ENCODE measurements at regions not wholly inside any gene's neighbourhood (a gene's known extent, or its start where the extent isn't known, plus 50 kb on each side); places are given as distances from the start of the nearest gene placed in this dataset.

DNA sequence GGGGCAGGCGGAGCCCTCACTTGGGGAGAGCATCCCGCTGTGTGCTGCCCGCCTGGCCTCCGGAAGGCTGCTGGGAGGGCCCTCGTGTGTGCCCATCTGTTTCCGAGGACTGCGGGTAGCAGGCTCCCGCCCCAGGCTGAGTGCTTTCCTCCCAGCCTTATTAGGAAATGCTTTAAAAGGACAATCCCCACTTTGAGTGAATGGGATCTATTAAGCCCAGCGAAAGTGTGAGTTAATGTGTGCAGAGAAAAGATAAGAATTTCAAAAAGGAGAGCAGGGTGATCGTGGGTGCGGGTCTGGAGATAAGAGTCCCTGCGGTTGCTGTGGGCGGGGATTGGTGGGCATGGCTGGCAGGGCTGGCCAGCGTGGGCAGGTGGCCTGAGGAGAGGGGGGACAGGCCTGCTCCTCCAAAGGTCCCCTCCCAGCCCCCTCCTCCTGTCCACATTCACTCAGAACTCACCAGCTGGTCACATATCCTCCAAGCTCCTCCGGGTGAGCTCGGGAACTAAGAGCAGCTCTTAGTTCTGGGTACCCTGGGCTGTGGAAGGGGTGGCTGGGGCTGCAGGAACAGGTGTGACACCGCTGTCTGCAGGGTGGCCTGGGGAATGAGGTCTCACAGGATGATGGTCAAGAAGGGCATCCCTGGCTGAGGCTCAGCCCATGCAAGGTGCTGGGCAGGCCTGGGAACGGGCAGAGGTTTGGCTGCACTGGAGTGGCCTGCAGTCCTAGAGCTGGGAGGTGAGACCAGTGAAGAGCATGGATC lies 1260.3 kb downstream of the BRD1 start:
- DNase-seq, result no peak

DNA sequence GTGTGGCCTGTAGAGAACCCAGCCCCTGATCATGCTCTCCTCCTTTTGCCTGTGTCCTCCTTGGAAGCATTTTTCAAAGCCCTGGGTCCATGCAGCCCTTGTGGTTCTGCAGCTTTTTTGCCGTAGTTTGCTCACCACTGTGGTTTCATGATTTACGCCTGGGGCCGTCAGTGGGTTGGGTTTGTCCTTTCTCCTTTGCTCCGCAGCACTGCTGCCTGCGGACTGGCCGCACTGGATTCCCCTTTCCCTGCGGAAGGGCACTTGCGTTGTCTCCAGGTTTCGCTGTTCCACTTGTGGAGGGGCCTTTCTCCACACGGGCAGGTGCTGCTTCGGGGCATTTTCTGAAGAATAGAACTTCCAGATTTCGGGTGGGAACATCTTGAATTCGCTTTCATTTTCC lies 1260.9 kb downstream of the BRD1 start:
- DNase-seq, result no peak

DNA sequence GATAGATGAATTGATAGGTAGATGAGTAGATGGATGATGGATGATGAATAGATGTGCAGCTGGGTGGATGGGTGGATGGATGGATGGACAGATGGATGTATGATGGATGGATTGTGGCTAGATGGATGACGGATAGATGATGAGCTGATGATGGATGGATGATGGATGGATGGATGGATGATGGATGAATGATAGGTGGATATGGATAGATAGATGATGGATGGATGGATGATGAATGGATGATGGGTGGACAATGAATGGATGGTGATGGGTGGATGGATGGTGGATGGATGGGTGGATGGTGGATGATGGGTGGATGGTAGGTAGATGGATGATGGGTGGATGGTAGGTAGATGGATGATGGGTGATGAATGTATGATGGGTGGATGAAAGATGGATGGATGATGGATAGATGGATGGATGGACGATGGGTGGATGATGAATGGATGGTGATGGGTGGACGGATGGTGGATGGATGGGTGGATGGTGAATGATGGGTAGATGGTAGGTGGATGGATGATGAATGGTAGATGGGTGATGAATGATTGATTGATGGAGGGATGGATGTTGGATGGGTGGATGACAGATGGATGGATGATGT lies 1261.7 kb downstream of the BRD1 start:
- DNase-seq, result no peak

DNA sequence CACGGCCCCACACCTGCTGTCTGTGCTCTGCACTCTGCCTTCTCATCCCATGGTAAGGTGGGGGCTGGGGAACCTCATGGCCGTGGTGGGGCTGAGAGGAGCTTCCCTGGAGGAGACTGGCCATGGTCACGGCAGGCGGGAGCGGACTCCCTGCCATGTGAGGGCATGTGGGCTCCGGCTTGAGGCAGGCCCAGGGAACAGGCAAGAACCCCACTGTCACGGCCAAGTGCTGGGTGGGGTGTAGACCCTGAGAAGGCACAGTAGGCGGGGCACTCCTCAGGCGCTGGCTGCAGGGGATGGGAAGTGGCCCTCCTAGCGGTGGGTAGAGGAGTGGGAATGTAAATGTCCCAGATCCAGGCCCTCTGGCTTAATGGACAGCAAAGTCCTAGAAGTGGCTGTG lies 1262.7 kb downstream of the BRD1 start:
- DNase-seq, result no peak

DNA sequence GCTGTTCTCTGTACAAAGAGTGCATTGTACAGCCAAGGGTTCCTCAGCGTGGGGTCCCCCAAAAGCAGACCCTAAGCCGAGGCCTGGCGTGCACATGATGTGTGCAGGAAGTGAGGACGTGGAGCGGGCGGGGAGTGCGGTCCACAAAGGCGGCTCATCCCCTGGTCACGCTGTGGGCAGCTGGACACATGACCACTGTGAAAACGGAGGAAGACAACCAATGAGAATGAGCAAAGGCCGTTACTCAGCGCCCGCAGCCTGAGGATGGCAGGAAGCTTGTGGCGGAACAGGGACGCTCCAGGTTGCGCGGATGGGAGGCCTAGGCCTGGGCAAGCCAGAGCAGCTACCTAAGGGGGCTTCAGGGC lies 1263.7 kb downstream of the BRD1 start:
- DNase-seq, result no peak

DNA sequence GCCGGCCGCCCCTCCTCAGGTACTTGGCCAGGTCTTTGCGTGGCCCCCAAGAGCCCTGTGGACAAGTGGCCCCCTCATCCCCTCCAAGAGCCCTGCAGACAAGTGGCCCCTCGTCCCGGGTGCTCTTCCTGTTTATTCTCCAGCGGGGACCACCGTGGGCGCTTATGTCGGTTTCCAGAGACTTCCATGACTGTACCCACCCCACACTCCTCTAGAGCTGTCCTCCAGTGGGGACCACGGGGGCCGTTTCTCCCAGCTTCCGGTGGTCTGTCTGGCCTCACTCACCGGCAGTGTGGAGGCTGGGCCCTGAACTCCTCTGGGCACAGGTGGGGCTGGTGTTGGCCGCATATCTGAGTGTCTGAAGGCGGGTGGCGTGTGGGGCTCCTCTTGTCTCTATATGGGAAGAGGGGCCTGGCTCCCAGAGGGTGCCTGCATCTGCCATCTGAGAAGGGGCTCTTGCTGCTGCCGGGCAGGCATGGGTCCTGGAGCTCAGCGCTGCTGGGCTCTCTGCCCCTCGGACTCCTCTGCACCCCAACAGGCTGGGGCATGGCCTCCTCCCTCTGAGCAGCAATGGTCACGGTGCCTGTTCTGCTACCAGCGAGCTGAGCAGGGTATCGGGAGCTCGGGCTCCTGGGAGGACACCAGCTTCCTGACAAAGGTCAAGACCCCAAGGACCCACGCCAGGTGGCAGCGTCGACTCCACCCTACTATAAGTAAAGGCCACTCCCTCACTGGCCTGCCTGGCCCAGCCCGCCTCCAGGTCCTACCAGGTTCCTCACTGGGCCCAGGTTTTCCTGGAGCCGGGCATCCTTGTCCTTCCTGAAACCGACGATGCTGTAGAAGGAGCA lies 1264.3 kb downstream of the BRD1 start:
- DNase-seq, result no peak

DNA sequence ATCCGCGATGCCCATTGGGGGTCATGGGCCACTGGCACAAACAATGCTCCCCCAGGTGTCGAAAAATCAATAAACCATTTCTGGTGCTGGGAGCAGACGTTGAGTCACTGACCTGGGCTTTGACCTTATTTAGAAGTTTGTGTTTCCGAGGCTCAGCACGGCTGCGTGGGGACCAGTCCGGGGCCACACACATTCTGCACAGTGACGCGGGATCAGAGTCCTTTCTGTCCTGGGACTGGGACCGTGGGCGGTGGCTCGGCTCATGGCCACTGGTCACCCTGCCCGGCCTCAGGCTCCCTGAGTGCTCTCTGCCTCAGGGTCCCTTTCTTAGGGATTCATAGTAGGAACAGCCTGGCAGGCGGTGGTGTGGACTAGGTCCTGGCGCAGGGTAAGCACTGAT lies 1266.0 kb downstream of the BRD1 start:
- no peak for DNase-seq

DNA sequence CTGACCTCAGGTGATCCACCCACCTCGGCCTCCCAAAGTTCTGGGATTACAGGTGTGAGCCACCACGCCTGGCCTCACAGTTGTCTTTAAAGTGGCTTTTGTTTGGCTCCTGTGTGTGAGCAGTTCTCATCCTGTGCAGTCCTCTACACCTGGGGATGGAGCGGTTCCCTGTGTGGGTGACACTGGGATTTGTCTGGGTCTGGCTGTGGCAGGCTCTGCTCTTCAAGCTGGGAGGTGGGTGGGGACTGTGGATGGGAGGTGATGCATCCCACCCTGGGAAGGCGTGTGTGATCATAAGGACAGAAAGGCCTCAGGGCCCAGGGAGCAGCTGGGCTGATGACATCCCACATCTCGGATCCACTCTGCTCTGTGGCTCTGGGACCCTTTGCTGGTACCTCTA lies 1266.8 kb downstream of the BRD1 start:
- no peak for DNase-seq

DNA sequence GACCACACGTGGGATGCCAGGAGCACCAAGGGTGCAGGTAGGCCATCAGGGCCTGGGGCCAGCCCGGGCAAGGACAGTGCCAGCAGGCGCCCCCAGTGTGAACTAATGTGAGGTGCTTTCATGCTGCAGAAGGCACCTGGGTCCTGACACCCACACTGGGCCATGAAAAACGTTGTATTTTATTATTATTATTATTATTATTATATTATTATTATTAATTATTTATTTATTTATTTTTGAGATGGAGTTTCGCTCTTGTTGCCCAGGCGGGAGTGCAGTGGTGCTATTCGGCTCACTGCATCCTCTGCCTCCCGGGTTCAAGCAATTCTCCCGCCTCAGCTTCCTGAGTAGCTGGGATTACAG lies 1267.3 kb downstream of the BRD1 start:
- DNase-seq, result no peak

DNA sequence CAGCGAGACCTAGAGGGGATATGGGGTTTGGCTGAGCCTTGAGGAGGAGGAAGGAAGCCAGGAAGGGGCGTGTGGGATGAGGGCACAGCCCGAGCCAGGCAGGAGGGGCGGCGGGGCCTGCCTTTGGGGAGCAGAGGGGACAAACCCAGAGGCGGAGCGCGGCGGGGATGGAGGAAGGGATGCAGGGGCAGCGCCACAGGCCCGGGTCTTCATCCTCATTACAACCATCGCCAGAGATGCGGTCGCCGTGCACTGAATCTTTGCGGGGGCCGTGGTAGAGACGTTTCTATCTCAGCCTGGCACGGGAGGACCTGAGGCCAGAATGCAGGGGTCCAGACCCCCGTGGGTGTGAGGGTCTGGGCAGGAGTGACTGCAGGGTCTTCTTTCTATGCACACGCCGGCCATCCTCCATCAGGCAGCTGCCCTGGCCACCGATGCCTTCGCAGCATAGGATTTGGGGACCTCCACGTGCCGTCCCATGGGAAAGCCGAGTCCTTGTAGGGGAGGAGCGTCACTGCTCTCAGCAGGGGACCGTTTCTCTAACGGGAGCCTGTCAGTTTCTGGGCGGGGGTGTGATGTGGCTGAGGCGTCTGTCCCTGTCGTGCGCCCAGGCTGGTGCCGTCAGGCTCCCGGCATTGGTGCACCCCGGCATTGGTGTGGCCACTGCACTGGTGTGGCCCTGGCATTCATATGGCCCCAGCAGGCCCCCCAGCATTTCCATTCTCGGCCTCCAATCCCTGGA lies 1267.9 kb downstream of the BRD1 start:
- no peak for DNase-seq

DNA sequence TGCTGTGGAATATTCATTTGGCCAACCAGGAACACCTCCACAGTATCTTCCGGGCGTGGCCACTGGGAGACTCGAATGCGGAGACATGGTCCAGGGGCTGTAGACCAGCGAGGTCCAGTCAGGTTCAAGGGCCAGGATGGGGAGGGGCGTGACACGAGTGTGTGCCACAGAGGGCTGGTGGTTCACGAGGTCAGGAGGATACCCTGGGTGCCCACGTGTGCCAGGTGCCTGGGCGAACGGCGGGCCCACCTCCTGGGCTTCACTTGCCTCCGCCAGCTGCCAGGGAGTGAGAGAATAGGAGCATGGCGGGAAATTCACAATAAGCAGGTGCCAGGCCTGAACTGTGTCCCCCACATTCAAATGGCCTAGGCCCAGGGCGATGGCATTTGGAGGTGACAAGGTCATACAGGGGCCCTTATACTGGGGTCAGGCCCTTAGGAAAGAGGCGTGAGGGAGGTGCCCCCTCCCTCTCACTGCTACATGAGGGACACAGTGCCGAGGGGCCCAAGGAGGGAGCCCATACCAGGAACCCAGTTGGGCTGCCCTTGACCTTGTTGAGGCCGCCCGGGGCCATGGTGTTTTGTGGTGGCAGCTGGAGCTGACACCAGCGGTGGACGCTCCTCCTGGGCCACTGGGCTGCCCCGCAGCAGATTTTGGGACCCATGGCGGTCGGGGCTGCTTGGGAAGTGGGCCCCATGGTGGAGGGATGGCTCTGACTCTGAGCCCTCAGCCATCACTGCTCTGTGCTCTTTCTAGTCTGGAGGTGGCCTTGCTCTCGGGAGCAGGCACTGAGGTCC lies 1268.9 kb downstream of the BRD1 start:
- DNase-seq, result no peak

DNA sequence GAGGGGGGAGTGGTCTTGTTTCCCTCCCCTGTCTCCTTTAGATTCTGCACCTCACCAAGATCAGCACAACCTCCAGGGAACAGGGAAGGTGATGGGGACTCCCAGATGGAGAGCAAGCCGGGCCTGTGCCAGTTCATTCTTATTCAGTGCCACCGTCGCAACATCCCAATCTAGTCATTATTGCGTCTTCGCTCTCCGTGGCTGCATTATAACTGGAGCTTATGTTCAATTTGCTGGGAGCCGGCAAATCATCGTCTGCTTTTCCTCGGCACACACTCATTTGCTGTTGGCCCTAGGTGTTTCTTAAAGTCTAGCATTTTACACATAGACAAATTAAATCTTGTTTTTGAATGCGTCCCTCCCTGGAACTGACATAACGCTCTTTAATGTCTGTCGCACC lies 1269.7 kb downstream of the BRD1 start:
- DNase-seq, result no peak

DNA sequence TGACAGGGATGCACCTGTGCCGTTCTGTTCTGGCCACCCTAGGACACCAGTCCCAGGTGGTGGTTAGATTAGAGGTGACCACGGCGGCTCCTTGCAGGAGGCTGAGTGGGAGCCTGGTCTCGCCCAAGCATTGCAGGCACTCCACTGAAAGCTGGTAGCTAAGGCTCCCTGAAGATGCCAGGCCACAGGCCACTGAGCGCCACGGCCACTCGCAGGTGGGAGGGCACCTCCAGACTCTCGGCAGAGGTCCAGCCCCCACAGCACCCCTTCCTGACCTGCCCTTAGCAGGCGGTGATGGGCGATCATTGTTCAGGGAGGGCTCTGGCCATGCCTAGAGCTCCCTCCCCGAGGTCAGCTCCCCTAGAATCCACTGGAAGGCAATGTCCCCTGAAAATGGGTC lies 1270.2 kb downstream of the BRD1 start:
- DNase-seq, result no peak

DNA sequence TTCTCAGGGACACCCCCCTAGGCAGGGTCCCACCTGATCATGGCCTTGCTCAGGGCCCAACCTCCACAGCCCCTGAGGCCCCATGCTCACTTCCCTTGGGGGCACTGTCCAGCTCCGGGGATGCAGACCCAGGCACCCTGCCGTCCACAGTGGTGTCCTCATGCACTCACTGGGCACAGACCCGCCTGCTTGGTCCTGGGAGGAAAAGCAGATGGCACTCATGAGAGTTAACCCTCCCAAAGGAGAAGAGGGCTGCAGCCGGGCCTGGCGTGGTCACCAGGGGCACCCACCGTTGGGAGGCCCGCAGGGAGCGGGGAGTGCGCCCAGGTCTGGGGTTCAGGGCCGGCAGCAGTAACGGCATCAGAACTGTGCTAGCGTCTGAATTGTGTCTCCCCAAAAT lies 1270.9 kb downstream of the BRD1 start:
- no peak for DNase-seq

DNA sequence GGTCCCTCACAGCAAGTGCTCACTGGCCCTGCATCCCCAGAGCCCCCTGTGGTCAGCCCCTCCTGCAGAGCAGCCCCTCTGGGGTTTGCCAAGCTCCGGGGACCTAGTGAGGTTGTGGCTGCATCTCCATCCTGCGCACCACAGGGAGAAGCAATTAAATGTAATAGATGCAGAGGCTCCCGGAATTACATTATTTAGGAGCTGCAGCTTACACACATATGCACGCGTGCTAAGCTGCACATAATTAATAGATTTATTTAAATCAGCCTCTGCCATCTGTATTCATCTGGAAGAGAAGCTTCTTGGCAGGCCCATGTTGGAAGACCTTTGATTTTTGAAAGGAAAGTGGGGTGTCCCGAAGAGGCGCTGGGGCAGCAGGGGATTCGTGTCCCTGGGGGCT lies 1271.5 kb downstream of the BRD1 start:
- no peak for DNase-seq

DNA sequence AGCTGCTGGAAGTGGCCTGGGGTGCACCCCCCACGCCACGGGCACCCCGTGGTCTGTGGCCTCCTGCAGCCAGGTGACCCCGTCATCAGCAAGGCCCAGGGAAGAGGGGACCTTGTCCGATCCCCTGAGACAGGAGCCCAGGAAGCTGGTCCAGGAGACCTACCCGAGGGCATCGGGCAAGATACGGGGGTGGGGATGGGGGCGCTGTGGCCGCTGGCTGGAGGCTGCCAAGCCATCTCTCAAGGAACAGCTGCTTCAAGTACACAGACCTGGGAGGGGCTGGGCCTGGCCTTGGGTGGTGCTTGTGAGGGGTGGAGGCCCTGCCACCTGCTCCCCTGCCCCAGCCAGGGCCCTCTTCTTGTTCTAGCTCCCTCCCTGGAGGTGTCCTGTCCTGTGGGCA lies 1272.1 kb downstream of the BRD1 start:
- no peak for DNase-seq

DNA sequence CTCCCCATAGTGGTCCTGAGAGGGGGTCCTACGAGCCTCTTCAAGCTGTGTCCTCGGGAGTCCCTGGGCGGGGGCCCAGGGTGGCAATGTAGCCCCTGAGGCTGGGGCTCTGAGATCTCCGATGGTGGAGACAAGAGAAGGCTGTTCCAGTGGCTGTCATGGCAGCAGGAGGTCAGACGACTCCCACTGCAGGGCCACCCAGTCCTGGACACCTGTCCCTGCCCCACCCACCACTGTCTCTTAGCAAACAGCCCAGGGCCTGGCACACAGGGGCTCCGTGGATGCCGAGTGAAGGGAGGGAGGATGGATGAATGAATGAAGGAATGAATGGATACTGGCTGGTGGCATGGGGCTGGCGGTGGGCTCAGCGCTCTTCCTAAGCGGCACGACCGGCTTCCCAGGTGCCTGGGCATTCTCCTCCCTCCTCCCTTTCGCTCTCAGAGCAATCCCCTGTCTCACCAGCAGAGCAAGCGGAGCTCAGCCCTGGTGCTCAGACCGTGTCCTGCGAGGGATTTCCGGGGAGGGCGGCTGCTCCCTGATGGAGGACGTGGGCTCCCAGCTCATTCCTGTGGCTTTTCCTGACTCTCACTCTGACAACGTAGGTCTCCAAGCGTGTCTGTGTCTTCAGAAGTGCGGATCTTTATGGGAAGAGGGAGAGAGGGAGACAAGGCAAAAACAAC lies 1272.6 kb downstream of the BRD1 start:
- no peak for DNase-seq

DNA sequence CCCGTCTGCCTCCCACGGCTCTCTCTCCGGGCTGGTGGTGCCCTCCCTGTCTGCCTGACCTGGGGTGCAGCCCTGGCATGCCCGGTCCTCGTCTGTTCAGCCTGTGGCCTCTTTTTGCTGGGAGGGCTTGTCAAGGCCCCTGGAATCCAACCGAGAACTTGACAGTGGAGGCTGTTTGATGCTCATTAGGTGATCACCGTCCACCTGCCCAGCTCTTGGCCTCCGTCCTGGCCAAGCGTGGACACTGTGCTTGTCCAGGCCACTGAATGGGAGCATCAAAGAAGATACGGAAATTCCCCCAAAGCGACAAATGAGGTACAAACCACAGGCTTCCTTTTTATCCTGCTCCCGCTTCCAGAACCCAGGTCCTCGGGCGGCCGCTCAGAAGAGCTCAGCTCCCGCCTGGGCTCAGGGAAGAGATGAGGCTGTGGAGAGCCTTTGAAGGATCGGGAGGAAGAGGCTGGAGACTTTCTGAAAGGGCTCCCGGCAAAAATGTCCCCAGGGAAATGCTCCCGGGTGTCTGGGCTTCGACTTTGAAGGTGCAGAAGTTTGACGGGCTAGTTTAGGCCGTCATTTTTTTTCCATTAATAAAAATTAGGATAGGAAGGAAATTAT lies 1273.9 kb downstream of the BRD1 start:
- no peak for DNase-seq

DNA sequence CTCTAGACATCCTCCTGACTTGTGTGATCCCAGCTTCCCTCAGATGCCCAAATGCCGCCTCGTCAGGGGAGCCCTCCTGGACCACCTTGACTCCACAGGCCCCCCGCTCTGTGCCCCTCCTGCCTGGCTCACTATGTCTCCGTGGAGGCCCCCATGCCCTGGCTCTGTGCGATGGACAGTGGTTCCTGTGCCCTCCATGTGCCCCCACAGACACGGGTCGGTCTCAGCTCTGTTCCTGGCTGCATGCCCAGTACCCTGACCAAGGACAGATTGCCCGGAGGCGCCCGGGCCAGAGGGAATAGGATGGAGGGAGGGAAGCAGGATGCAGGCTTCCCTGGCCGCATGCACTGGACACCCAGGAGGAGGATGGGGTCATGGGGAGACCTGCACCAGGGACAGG lies 1274.6 kb downstream of the BRD1 start:
- no peak for DNase-seq

DNA sequence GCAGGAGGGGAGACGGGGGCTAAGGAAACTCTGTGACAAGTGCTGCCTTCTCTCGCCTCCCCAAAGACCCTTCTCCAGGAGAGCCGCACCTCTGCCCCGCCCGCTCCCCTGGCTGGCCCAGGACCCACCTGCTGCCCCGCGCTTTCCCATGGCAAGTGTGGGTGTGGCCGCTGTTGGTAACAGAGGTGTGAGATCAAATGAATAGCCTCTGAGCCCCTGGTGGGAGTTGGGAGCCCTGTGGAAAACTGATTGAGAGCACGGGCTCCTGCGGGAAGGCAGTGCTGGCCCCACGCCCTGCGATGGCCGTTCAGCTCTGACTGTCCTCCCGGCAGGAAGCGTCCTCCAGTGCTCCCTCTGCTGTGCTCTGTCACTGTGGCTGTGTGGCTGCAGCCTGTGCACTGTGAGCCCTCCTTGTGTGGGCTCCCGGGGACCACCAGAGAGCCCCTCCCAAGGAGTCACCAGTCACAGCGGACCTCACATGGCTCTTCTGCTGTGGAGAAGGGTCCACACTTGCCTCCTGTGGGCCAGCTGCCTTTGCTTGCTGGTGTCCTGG lies 1275.9 kb downstream of the BRD1 start:
- no peak for DNase-seq

DNA sequence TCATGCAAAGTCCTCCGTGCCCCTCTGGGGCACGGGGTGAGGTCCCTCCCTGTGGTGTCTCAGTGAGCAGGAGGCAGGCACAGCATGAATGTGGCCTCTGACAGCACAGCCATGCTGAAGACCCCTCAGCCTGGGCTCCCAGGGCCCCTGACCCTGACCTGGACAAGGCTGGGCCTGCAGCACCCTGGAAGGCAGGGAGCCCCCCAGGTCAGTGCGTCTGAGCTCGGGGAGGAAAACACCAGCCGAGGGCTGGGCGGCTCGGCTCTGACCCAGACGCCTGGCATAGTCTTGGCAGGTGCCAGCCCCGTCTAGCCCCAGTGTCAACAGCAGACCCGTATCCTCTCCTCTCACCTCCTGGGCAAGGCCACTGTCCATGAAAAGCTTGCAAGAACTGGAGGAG lies 1276.6 kb downstream of the BRD1 start:
- DNase-seq, result no peak

Data from inflammatory macrophage treated with lipopolysaccharide for 4 hours (primary cell).